ENCODE measurements at regions not wholly inside any gene's neighbourhood (a gene's known extent, or its start where the extent isn't known, plus 50 kb on each side); places are given as distances from the start of the nearest gene placed in this dataset.

- TF ChIP-seq CTCF (IDR thresholded peaks at IDR 0.05) (no peak), SIN3A (IDR thresholded peaks at IDR 0.05; ENCODE audit: borderline replicate concordance, insufficient read depth, low read depth, low read length) (no peak)
- DNase-seq (ENCODE audit: low read depth, low spot score) (no peak), ATAC-seq (no peak)
- no peaks in the 10 kb centered on the region for H3K4me1 ChIP-seq (ENCODE audit: control insufficient read depth, insufficient read depth, low read length)
- BruUV-seq (replicated peaks), result no TSS peak
- no peaks in the 10 kb centered on the region for H3K27me3 ChIP-seq (ENCODE audit: control insufficient read depth, insufficient read depth, low read length)
- H3K36me3 ChIP-seq (ENCODE audit: control insufficient read depth, insufficient read depth, low read length), result no peaks in the 10 kb centered on the region
- in situ Hi-C loops (cut with HindIII; ENCODE audit: low pct_unique_long_range_greater_than_20kb, low sequenced_read_pairs) (no loop called here), intact Hi-C loops (cut with micrococcal nuclease; ENCODE audit: unreplicated experiment) (no loop called here)
- H3K9me3 ChIP-seq (ENCODE audit: control insufficient read depth, insufficient read depth, low read depth, low read length), result no peaks in the 10 kb centered on the region
- ChIA-PET POLR2A (no interaction called here), CTCF (no interaction called here)
- H3K4me3 ChIP-seq (ENCODE audit: low read depth in 2 of 2, low read length in 2 of 2), result no peak overlapping the region
- H3K27ac ChIP-seq (ENCODE audit: low read length), result no peak overlapping the region
Observed at GRCh38 chr2:11901351-11902069, 155.1 kb downstream of the LPIN1 start.

GRCh38 chr2:11903085-11903606 is 156.7 kb downstream of the LPIN1 start:
- intact Hi-C loops (cut with micrococcal nuclease; ENCODE audit: unreplicated experiment) (no loop called here), in situ Hi-C loops (cut with HindIII; ENCODE audit: low pct_unique_long_range_greater_than_20kb, low sequenced_read_pairs) (no loop called here)
- Histone ChIP-seq H3K36me3 (ENCODE audit: control insufficient read depth, insufficient read depth, low read length) (no peaks in the 10 kb centered on the region), H3K4me3 (ENCODE audit: low read depth in 2 of 2, low read length in 2 of 2) (no peak overlapping the region), H3K27ac (ENCODE audit: low read length) (no peak overlapping the region), H3K9me3 (ENCODE audit: control insufficient read depth, insufficient read depth, low read depth, low read length) (no peaks in the 10 kb centered on the region; the same call in 1 of the 2 replicates), H3K27me3 (ENCODE audit: control insufficient read depth, insufficient read depth, low read length) (no peaks in the 10 kb centered on the region), H3K4me1 (ENCODE audit: control insufficient read depth, insufficient read depth, low read length) (no peaks in the 10 kb centered on the region)
- ChIA-PET POLR2A (no interaction called here), CTCF (no interaction called here)
- TF ChIP-seq CTCF (IDR thresholded peaks at IDR 0.05), result no peak
- TF ChIP-seq TCF7L2 (IDR thresholded peaks at IDR 0.05; ENCODE audit: low read depth, low read length), result no peak
- no peak for TF ChIP-seq REST (IDR thresholded peaks at IDR 0.05; ENCODE audit: insufficient read depth in 1 of 2, low read depth in 2 of 2, low read length in 1 of 2)
- TF ChIP-seq POLR2AphosphoS5 (IDR thresholded peaks at IDR 0.05; ENCODE audit: low read depth, low read length), result no peak
- DNase-seq (ENCODE audit: low read depth, low spot score), result no peak
- no TSS peak for BruUV-seq (replicated peaks)
- no peak for ATAC-seq

Data from Panc1 (cell line).